WTC11 (cell line): ENCODE measurements at regions not wholly inside any gene's neighbourhood (a gene's known extent, or its start where the extent isn't known, plus 50 kb on each side); places are given as distances from the start of the nearest gene placed in this dataset.

Source experiments
- AR ChIP-seq: fragments of 250-450 bp; sonication (Bioruptor Pico); IDR thresholded peaks from 2 replicates; pipeline ENCODE4 v1.9.0; 2021; ENCODE audit warnings: mild to moderate bottlenecking
- CTCF ChIP-seq: fragments of 200-600 bp; IDR thresholded peaks from 2 replicates; pipeline ENCODE4 v1.8.0; 2022; ENCODE audit warnings: antibody characterized with exemption
- ESRRA ChIP-seq: sonication (generic); formaldehyde crosslinking; IDR thresholded peaks from 2 replicates; pipeline ENCODE4 v1.8.1; 2022; ENCODE audit warnings: mild to moderate bottlenecking, missing genetic modification reagents, borderline replicate concordance
- GRHL2 ChIP-seq: fragments of 250-450 bp; sonication (Bioruptor Pico); IDR thresholded peaks from 2 replicates; pipeline ENCODE4 v1.8.0; 2022; ENCODE audit warnings: mild to moderate bottlenecking, moderate library complexity; ENCODE audit not compliant: insufficient replicate concordance, severe bottlenecking
- HMGXB4 ChIP-seq: sonication (generic); formaldehyde crosslinking; IDR thresholded peaks from 2 replicates; pipeline ENCODE4 v1.8.1; 2023; ENCODE audit warnings: mild to moderate bottlenecking, moderate library complexity, missing genetic modification reagents
- MXD4 ChIP-seq: fragments of 250-450 bp; sonication (Bioruptor Pico); IDR thresholded peaks from 2 replicates; pipeline ENCODE4 v1.8.0; 2021; ENCODE audit warnings: mild to moderate bottlenecking, moderate library complexity, borderline replicate concordance
- NR1H2 ChIP-seq: sonication (generic); formaldehyde crosslinking; IDR thresholded peaks from 2 replicates; pipeline ENCODE4 v1.9.0; 2021; ENCODE audit warnings: mild to moderate bottlenecking, moderate library complexity, missing genetic modification reagents
- PREB ChIP-seq: sonication (generic); formaldehyde crosslinking; IDR thresholded peaks from 2 replicates; pipeline ENCODE4 v1.8.1; 2022; ENCODE audit warnings: mild to moderate bottlenecking, missing genetic modification reagents, moderate library complexity, borderline replicate concordance
- TEAD4 ChIP-seq: sonication (generic); formaldehyde crosslinking; IDR thresholded peaks from 2 replicates; pipeline ENCODE4 v1.8.0; 2022; ENCODE audit warnings: mild to moderate bottlenecking, missing genetic modification reagents
- USF2 ChIP-seq: sonication (generic); formaldehyde crosslinking; IDR thresholded peaks from 2 replicates; pipeline ENCODE4 v1.8.1; 2023; ENCODE audit warnings: mild to moderate bottlenecking, missing genetic modification reagents, moderate library complexity

- TF ChIP-seq CTCF (no peak), GRHL2 (CRISPR knock-in tag) (no peak), AR (no peak), ESRRA (no peak), PREB (CRISPR knock-in tag) (no peak), USF2 (CRISPR knock-in tag) (no peak), TEAD4 (CRISPR knock-in tag) (no peak), MXD4 (CRISPR knock-in tag) (no peak), NR1H2 (CRISPR knock-in tag) (no peak), HMGXB4 (CRISPR knock-in tag) (no peak)
Observed at GRCh38 chr12:72901685-72902084, 629.5 kb downstream of the TRHDE start.
